ENCODE measurements at regions not wholly inside any gene's neighbourhood (a gene's known extent, or its start where the extent isn't known, plus 50 kb on each side); places are given as distances from the start of the nearest gene placed in this dataset.
A peak's percentile ranks its signal among the peaks of the same experiment; 100 is the strongest.

DNA sequence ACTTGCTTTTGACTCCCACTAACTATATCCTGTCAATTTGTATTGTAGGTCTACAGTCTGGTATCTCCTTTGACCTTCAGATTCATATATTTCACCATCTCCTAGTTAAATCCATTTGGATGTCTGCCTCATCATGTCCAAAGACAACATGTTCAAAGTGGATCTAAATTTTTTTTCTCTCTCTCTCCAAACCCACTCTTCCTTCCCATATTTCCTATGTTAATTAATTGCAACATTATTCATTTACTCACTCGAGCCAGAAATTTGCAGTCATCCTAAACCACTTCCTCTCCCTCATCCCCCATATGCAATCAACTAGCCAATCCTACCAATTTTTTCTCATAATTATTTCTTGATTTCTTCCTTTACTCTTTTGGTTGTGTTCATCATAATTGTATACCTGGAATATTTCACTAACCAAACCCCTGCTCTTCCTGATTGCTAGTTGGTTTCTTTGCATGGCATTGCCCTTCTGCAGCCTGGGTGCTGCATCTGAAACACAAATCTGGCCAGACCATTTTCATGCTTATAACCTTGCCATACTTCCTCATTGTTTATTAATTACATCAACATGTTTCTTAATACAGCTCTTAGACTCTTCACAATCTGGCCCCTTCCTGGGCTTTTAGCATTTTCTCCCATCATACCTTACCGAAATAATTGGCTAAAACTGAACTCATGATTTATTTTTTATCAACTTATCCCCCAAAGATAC lies 442.2 kb downstream of the ADAMTS20 start:
- no peak overlapping the region for H3K4me3 Mint-ChIP-seq
- Histone ChIP-seq H3K79me2 (ENCODE audit: low read depth) (no peaks in the 10 kb centered on the region), H3K4me2 (no peak overlapping the region), H3K36me3 (no peaks in the 10 kb centered on the region), H3K4me3 (no peak overlapping the region), H3K9ac (no peak overlapping the region), H3F3A (ENCODE audit: low read depth) (no peaks in the 10 kb centered on the region), H3K27ac (no peak overlapping the region), H2AFZ (replicated peaks) (no peak overlapping the region), H3K9me3 (ENCODE audit: low read depth) (no peaks in the 10 kb centered on the region), H3K4me1 (peaks cover 20% of the 10 kb centered on the region), H3K27me3 (no peaks in the 10 kb centered on the region), H4K20me1 (ENCODE audit: low read depth) (no peaks in the 10 kb centered on the region)
- DNase-seq (ENCODE audit: low spot score): no peak
- peaks cover 19% of the 10 kb centered on the region for H3K4me1 Mint-ChIP-seq
- H3K27ac Mint-ChIP-seq: no peak overlapping the region
- TF ChIP-seq EZH2phosphoT487 (IDR thresholded peaks at IDR 0.05) (no peak), EZH2 (IDR thresholded peaks at IDR 0.05) (no peak)
- TF ChIP-seq, protein P1, sequence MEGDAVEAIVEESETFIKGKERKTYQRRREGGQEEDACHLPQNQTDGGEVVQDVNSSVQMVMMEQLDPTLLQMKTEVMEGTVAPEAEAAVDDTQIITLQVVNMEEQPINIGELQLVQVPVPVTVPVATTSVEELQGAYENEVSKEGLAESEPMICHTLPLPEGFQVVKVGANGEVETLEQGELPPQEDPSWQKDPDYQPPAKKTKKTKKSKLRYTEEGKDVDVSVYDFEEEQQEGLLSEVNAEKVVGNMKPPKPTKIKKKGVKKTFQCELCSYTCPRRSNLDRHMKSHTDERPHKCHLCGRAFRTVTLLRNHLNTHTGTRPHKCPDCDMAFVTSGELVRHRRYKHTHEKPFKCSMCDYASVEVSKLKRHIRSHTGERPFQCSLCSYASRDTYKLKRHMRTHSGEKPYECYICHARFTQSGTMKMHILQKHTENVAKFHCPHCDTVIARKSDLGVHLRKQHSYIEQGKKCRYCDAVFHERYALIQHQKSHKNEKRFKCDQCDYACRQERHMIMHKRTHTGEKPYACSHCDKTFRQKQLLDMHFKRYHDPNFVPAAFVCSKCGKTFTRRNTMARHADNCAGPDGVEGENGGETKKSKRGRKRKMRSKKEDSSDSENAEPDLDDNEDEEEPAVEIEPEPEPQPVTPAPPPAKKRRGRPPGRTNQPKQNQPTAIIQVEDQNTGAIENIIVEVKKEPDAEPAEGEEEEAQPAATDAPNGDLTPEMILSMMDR (IDR thresholded peaks at IDR 0.05): no peak
- no peaks in the 10 kb centered on the region for H3K9me3 Mint-ChIP-seq
- H3K27me3 Mint-ChIP-seq (ENCODE audit: insufficient read depth, low read depth): peaks cover 2% of the 10 kb centered on the region
- H3K36me3 Mint-ChIP-seq: no peaks in the 10 kb centered on the region

DNA sequence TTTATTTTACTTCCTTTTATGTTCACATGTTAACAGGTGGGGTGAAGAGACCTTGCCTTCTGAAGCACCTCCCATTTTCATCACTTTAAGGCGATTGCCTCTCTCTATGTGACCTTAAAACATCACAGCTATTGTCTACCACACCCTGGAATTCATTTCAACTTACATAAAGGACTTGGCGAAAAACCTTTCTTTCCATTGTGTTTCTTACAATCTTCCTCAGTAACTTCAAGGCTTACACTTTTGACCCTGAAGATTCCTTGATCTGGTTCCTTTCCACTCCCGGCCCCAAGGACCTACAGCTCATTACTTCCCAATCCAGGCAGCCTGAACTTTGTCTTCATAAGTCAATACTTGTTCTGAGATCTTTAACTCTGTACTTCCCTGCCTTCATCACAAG lies 443.3 kb downstream of the ADAMTS20 start:
- Histone ChIP-seq H3K4me2 (no peak overlapping the region), H3F3A (ENCODE audit: low read depth) (no peaks in the 10 kb centered on the region), H3K4me3 (no peak overlapping the region), H3K27me3 (no peaks in the 10 kb centered on the region), H3K79me2 (ENCODE audit: low read depth) (no peaks in the 10 kb centered on the region), H3K27ac (no peak overlapping the region), H2AFZ (replicated peaks) (no peak overlapping the region), H3K9ac (no peak overlapping the region), H3K36me3 (no peaks in the 10 kb centered on the region), H4K20me1 (ENCODE audit: low read depth) (no peaks in the 10 kb centered on the region), H3K4me1 (peaks cover 31% of the 10 kb centered on the region), H3K9me3 (ENCODE audit: low read depth) (no peaks in the 10 kb centered on the region)
- peaks cover 2% of the 10 kb centered on the region for H3K27me3 Mint-ChIP-seq (ENCODE audit: insufficient read depth, low read depth)
- no peaks in the 10 kb centered on the region for H3K9me3 Mint-ChIP-seq
- DNase-seq (ENCODE audit: low spot score): no peak
- H3K27ac Mint-ChIP-seq: no peak overlapping the region
- TF ChIP-seq EZH2phosphoT487 (IDR thresholded peaks at IDR 0.05) (no peak), EZH2 (IDR thresholded peaks at IDR 0.05) (no peak)
- TF ChIP-seq, protein P1 (IDR thresholded peaks at IDR 0.05): no peak
- no peak overlapping the region for H3K4me3 Mint-ChIP-seq
- H3K36me3 Mint-ChIP-seq: no peaks in the 10 kb centered on the region
- peaks cover 22% of the 10 kb centered on the region for H3K4me1 Mint-ChIP-seq

DNA sequence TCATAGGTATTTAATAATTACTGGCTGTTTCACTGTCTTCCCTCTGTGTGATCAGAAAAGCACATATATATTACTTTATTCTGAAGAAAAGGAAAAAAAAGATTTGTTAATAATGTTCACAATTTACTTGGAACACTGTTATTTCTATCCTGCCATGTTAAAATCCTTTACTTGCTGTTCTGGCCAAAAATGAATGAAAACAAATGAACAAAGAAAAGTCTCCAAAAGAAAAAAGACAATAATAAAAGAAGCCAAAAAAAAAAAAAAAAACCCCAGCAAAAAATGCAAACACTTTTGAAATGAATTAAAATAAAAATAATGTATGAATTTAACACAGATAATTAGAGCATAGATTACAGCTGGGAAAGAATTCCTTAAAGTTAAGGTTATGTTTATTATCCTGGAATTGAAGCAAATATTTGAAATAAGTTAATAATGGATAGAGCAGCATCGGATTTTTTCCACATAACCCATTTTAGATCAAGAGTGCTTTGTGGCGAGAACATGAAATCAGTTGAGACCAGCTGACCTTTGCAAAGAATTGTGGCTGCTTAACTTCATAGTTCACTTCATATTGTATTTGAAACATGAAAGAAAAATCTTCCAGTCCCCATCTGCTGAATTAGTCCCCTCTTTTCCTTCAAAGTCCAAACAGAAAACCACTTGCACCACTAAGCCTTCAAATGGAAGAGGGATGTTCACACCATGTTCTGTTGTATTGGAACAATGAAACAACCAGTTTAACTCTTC lies 444.8 kb downstream of the ADAMTS20 start:
- Histone ChIP-seq H4K20me1 (ENCODE audit: low read depth) (no peaks in the 10 kb centered on the region), H3K27me3 (no peaks in the 10 kb centered on the region), H3K9ac (no peak overlapping the region), H2AFZ (replicated peaks) (no peak overlapping the region), H3F3A (ENCODE audit: low read depth) (no peaks in the 10 kb centered on the region), H3K4me3 (no peak overlapping the region), H3K27ac (peak overlapping the region; percentile 17), H3K4me1 (peaks cover 42% of the 10 kb centered on the region), H3K4me2 (no peak overlapping the region), H3K79me2 (ENCODE audit: low read depth) (no peaks in the 10 kb centered on the region), H3K36me3 (no peaks in the 10 kb centered on the region), H3K9me3 (ENCODE audit: low read depth) (no peaks in the 10 kb centered on the region)
- Mint-ChIP-seq H3K27ac (no peak overlapping the region), H3K4me1 (peaks cover 22% of the 10 kb centered on the region), H3K4me3 (no peak overlapping the region), H3K9me3 (no peaks in the 10 kb centered on the region), H3K36me3 (no peaks in the 10 kb centered on the region), H3K27me3 (ENCODE audit: insufficient read depth, low read depth) (peaks cover 2% of the 10 kb centered on the region)
- no peak for TF ChIP-seq EZH2phosphoT487 (IDR thresholded peaks at IDR 0.05)
- no peak for TF ChIP-seq EZH2 (IDR thresholded peaks at IDR 0.05)
- TF ChIP-seq, protein P1 (IDR thresholded peaks at IDR 0.05): no peak
- DNase-seq (ENCODE audit: low spot score): no peak
